SK-N-SH (cell line): ENCODE measurements at regions not wholly inside any gene's neighbourhood (a gene's known extent, or its start where the extent isn't known, plus 50 kb on each side); places are given as distances from the start of the nearest gene placed in this dataset.

Experiments used
- CTCF ChIA-PET: fragments of 300-600, 350-600 bp; formaldehyde crosslinking; extraction: SDS; loops from one replicate; lab custom pipeline; 2021; lab: Yijun Ruan, JAX
- POLR2A ChIA-PET: fragments of 350-600 bp; sonication (Branson Sonifier 250); formaldehyde crosslinking; extraction: SDS; loops from one replicate; lab custom pipeline; 2020; ENCODE audit warnings: antibody characterized with exemption, inconsistent platforms; lab: Yijun Ruan, JAX
- DNase-seq: peaks from one replicate; pipeline ENCODE4 v3.0.0; 2012
- H2AFZ ChIP-seq: fragments of 200-600 bp; sonication (generic); 2 replicates; pipeline ENCODE4 v1.8.1; 2016; ENCODE audit warnings: antibody characterized with exemption, mild to moderate bottlenecking, low read depth
- H3F3A ChIP-seq: fragments of 200-600 bp; sonication (generic); replicated peaks from 2 replicates; pipeline ENCODE3; 2016; ENCODE audit warnings: antibody characterized with exemption, mild to moderate bottlenecking; ENCODE audit not compliant: insufficient read depth
- H3K27ac ChIP-seq, 2 experiments: fragments of 200-500 bp in 1 of 2; fragments of 200-600 bp in 1 of 2; sonication (Bioruptor generic) in 1 of 2; sonication (generic), shearing (Covaris generic) in 1 of 2; 2 replicates each; pipeline versions ENCODE4 v1.5.1 to v1.6.1; 2014 to 2016; ENCODE audit warnings: low read depth in 2 of 2, inconsistent platforms in 1 of 2, low read length in 1 of 2, mild to moderate bottlenecking in 1 of 2, mixed read lengths in 1 of 2
- H3K27me3 ChIP-seq: fragments of 200-600 bp; sonication (generic), shearing (Covaris generic); 2 replicates; pipeline ENCODE4 v1.6.1; 2016; ENCODE audit warnings: mixed run types; ENCODE audit not compliant: insufficient read depth
- H3K36me3 ChIP-seq, 2 experiments: fragments of 200-500 bp in 1 of 2; fragments of 200-600 bp in 1 of 2; sonication (Bioruptor generic) in 1 of 2; sonication (generic) in 1 of 2; replicated peaks in 1 of 2; 2 replicates each; pipeline versions ENCODE3 to v1.5.1; 2014 to 2016; ENCODE audit warnings: low read length in 1 of 2, mild to moderate bottlenecking in 1 of 2; ENCODE audit not compliant: insufficient read depth in 2 of 2, control insufficient read depth in 1 of 2
- H3K4me1 ChIP-seq, 2 experiments: fragments of 200-500 bp in 1 of 2; fragments of 200-600 bp in 1 of 2; sonication (Bioruptor generic) in 1 of 2; sonication (generic), shearing (Covaris generic) in 1 of 2; 2 replicates each; pipeline versions ENCODE4 v1.5.1 to v1.6.1; 2014 to 2016; ENCODE audit warnings: low read depth in 1 of 2, low read length in 1 of 2, mixed run types in 1 of 2; ENCODE audit not compliant: insufficient read depth in 2 of 2, control insufficient read depth in 1 of 2
- H3K4me2 ChIP-seq: fragments of 200-600 bp; sonication (generic), shearing (Covaris generic); 2 replicates; pipeline ENCODE4 v1.6.1; 2017; ENCODE audit warnings: mixed run types
- H3K4me3 ChIP-seq, 2 experiments: fragments of 200-500 bp in 1 of 2; fragments of 200-600 bp in 1 of 2; sonication (Bioruptor generic) in 1 of 2; sonication (generic), shearing (Covaris generic) in 1 of 2; 2 replicates each; pipeline versions ENCODE4 v1.5.1 to v1.8.1; 2014 to 2016; ENCODE audit warnings: low read depth in 2 of 2, inconsistent platforms in 1 of 2, low read length in 1 of 2, mild to moderate bottlenecking in 1 of 2, mixed read lengths in 1 of 2, moderate library complexity in 1 of 2
- H3K79me2 ChIP-seq: fragments of 200-600 bp; sonication (generic); 2 replicates; pipeline ENCODE4 v1.8.1; 2017; ENCODE audit warnings: mild to moderate bottlenecking; ENCODE audit not compliant: insufficient read depth
- H3K9ac ChIP-seq: fragments of 200-600 bp; sonication (generic); 2 replicates; pipeline ENCODE4 v1.6.1; 2017; ENCODE audit warnings: mixed run types
- H3K9me2 ChIP-seq: fragments of 200-600 bp; sonication (generic); 2 replicates; pipeline ENCODE4 v1.6.1; 2017; ENCODE audit warnings: mixed run types
- H3K9me3 ChIP-seq: fragments of 200-600 bp; sonication (generic); 2 replicates; pipeline ENCODE4 v1.6.1; 2017; ENCODE audit warnings: mixed run types, mild to moderate bottlenecking, moderate library complexity
- H4K20me1 ChIP-seq: fragments of 200-600 bp; sonication (generic); 2 replicates; pipeline ENCODE4 v1.6.1; 2017; ENCODE audit warnings: mild to moderate bottlenecking, mixed run types; ENCODE audit not compliant: insufficient read depth
- ELF1 ChIP-seq: IDR thresholded peaks from 2 replicates; pipeline ENCODE4 v1.4.0; 2012
- EP300 ChIP-seq, 2 experiments: IDR thresholded peaks; 2 replicates each; pipeline versions ENCODE4 v1.4.0 to v1.6.1; 2012; ENCODE audit warnings: borderline replicate concordance in 1 of 2, low read depth in 1 of 2, low read length in 1 of 2
- FOSL2 ChIP-seq: IDR thresholded peaks from 2 replicates; pipeline ENCODE4 v1.4.0; 2012; ENCODE audit warnings: low read depth, mild to moderate bottlenecking, moderate library complexity, borderline replicate concordance
- GABPA ChIP-seq: IDR thresholded peaks from 2 replicates; pipeline ENCODE4 v1.4.0; 2012; ENCODE audit warnings: low read depth, mild to moderate bottlenecking
- MAX ChIP-seq: IDR thresholded peaks from 2 replicates; pipeline ENCODE4 v1.4.0; 2012; ENCODE audit warnings: low read depth
- MXI1 ChIP-seq: IDR thresholded peaks from 2 replicates; pipeline ENCODE4 v1.6.1; 2012; ENCODE audit warnings: mild to moderate bottlenecking, low read depth, low read length, improper control_type of control experiment
- NRF1 ChIP-seq: IDR thresholded peaks from 2 replicates; pipeline ENCODE4 v1.6.1; 2012; ENCODE audit warnings: low read depth, mild to moderate bottlenecking, low read length
- PBX3 ChIP-seq: IDR thresholded peaks from 2 replicates; pipeline ENCODE4; 2012
- POLR2AphosphoS5 ChIP-seq: IDR thresholded peaks from 2 replicates; pipeline ENCODE4 v1.6.1; 2012; ENCODE audit warnings: low read depth, low read length
- RAD21 ChIP-seq: IDR thresholded peaks from 2 replicates; pipeline ENCODE4 v1.6.1; 2012; ENCODE audit warnings: mild to moderate bottlenecking, low read length
- RCOR1 ChIP-seq: fragments of 150-350 bp; IDR thresholded peaks from 2 replicates; pipeline ENCODE4 v1.6.1; 2017; ENCODE audit warnings: antibody characterized with exemption, low read length
- TCF12 ChIP-seq: IDR thresholded peaks from 2 replicates; pipeline ENCODE4 v1.4.0; 2012
- USF1 ChIP-seq: IDR thresholded peaks from 2 replicates; pipeline ENCODE4 v1.4.0; 2012; ENCODE audit warnings: low read depth, borderline replicate concordance
- YY1 ChIP-seq: IDR thresholded peaks from 2 replicates; pipeline ENCODE4 v1.4.0; 2012; ENCODE audit warnings: low read depth, mild to moderate bottlenecking
- ZBTB33 ChIP-seq: IDR thresholded peaks from 2 replicates; pipeline ENCODE4 v1.4.0; 2012; ENCODE audit warnings: low read depth, borderline replicate concordance
- WGBS: methylation state at CpG from one replicate; pipeline ENCODE4 v1.1.6; 2017; ENCODE audit warnings: low lambda C conversion rate; 5-methylcytosine and 5-hydroxymethylcytosine counted together

GRCh38 chr9:13378154-13378553, 98.7 kb upstream of the MPDZ start:
- WGBS, result 49% methylated on average over 2 of the region's 2 CpGs
- Histone ChIP-seq H3K79me2 (no peaks in the 10 kb centered on the region), H3K4me1 (peaks cover 0 to 4% of the 10 kb centered on the region in 2 experiments; a peak in 1 of 4 replicates), H3K27ac (no peak overlapping the region), H3K9me2 (no peaks in the 10 kb centered on the region), H3K27me3 (no peaks in the 10 kb centered on the region), H4K20me1 (no peaks in the 10 kb centered on the region), H3K9ac (no peak overlapping the region), H3K4me2 (no peak overlapping the region), H3K4me3 (no peak overlapping the region), H2AFZ (no peak overlapping the region), H3K36me3 (no peaks in the 10 kb centered on the region), H3F3A (peaks cover 4% of the 10 kb centered on the region), H3K9me3 (no peaks in the 10 kb centered on the region)
- POLR2A ChIA-PET, result no interaction called here
- no peak for TF ChIP-seq PBX3
- no peak for TF ChIP-seq NRF1
- TF ChIP-seq RAD21, result no peak
- no peak for TF ChIP-seq ZBTB33
- TF ChIP-seq FOSL2, result no peak
- no peak for TF ChIP-seq POLR2AphosphoS5
- no peak for TF ChIP-seq MAX
- no peak for TF ChIP-seq EP300 (IDR thresholded peaks at IDR 0.05; ENCODE audit: borderline replicate concordance in 1 of 2, low read depth in 1 of 2, low read length in 1 of 2)
- TF ChIP-seq TCF12, result no peak
- TF ChIP-seq USF1, result no peak
- no peak for TF ChIP-seq GABPA
- no peak for TF ChIP-seq YY1
- TF ChIP-seq RCOR1, result no peak
- TF ChIP-seq MXI1, result no peak
- TF ChIP-seq ELF1, result no peak
- CTCF ChIA-PET, result interaction anchor here (2.9 kb wide), 1 partner anchor 27 kb away, joined by 8 read pairs; no protein-coding TSS in a partner anchor
- no peak for DNase-seq
